Calu3 (cell line): ENCODE measurements at regions not wholly inside any gene's neighbourhood (a gene's known extent, or its start where the extent isn't known, plus 50 kb on each side); places are given as distances from the start of the nearest gene placed in this dataset.

Source experiments
- BruUV-seq: library from RNA; stranded (reverse); fragments of 400-500 nt; replicated peaks from 2 replicates; lab custom pipeline; 2021; lab: Mats Ljungman, UMichigan
- CTCF ChIA-PET: fragments of 300-600 bp; sonication (Branson Sonifier 250); formaldehyde crosslinking; loops from one replicate; lab custom pipeline; 2022; ENCODE audit warnings: antibody characterized with exemption; lab: Charles Lee
- DNase-seq: peaks from one replicate; pipeline ENCODE4 v3.0.0; 2022
- H3K27ac Mint-ChIP-seq: one replicate; pipeline ENCODE4 v1.8.0; 2022; ENCODE audit warnings: mixed read lengths; ENCODE audit not compliant: unreplicated experiment
- H3K27me3 Mint-ChIP-seq: one replicate; pipeline ENCODE4 v1.8.0; 2022; ENCODE audit warnings: mixed read lengths; ENCODE audit not compliant: unreplicated experiment
- H3K36me3 Mint-ChIP-seq: one replicate; pipeline ENCODE4 v1.8.0; 2022; ENCODE audit warnings: mild to moderate bottlenecking, moderate library complexity, mixed read lengths; ENCODE audit not compliant: insufficient read depth, unreplicated experiment
- H3K4me1 Mint-ChIP-seq: one replicate; pipeline ENCODE4 v1.8.0; 2022; ENCODE audit warnings: mild to moderate bottlenecking, low read depth, mixed read lengths; ENCODE audit not compliant: unreplicated experiment
- H3K4me3 Mint-ChIP-seq: one replicate; pipeline ENCODE4 v1.8.0; 2022; ENCODE audit warnings: mild to moderate bottlenecking, low read depth, moderate library complexity, mixed read lengths; ENCODE audit not compliant: unreplicated experiment
- H3K9me3 Mint-ChIP-seq: one replicate; pipeline ENCODE4 v1.8.0; 2022; ENCODE audit warnings: low read depth, mixed read lengths; ENCODE audit not compliant: unreplicated experiment
- CTCF ChIP-seq: fragments of 200-600 bp; IDR thresholded peaks from one replicate; pipeline ENCODE4 v1.8.0; 2022; ENCODE audit warnings: antibody characterized with exemption; ENCODE audit not compliant: unreplicated experiment
- intact Hi-C: fragments of 100-400 bp; cut with micrococcal nuclease; formaldehyde crosslinking; loops from one replicate; pipeline ENCODE4 v1.10.0; 2022; ENCODE audit not compliant: unreplicated experiment

DNA sequence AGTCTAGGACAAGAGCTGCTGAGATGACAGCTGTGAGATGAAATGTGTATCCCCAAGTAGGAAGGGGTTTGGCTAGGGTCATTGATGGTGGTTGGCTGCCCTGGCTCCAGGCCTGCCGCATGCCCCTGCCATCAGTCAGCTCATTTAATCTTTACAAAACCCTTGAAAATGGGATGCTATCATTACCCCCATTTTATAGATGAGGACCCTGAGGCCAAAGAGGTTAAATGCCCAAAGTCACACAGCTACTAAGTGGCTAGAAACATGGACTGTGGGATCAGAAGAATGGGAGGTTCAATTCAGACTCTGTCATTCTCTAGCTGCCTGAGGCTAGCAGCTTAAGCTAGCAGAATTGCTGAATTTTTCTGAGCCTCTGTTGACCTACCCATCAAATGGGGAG is 198.8 kb downstream of the MAF start:
- CTCF ChIA-PET = no interaction called here
- H3K4me3 Mint-ChIP-seq = no peak overlapping the region

GRCh38 chr16:79401157-79401556 is 199.4 kb downstream of the MAF start:
- CTCF ChIA-PET = no interaction called here
- Mint-ChIP-seq H3K4me3 (no peak overlapping the region), H3K36me3 (no peaks in the 10 kb centered on the region), H3K27me3 (peaks cover under 1% of the 10 kb centered on the region), H3K4me1 (no peaks in the 10 kb centered on the region), H3K27ac (no peak overlapping the region), H3K9me3 (peaks cover 6% of the 10 kb centered on the region)
- intact Hi-C loops = no loop called here
- DNase-seq = no peak
- no TSS peak for BruUV-seq
- TF ChIP-seq CTCF = no peak

More for the DNA sequence above, 198.8 kb downstream of the MAF start:
- TF ChIP-seq CTCF = no peak
- Mint-ChIP-seq H3K9me3 (peaks cover 6% of the 10 kb centered on the region), H3K27ac (no peak overlapping the region), H3K4me1 (no peaks in the 10 kb centered on the region), H3K36me3 (no peaks in the 10 kb centered on the region), H3K27me3 (no peaks in the 10 kb centered on the region)
- BruUV-seq = no TSS peak
- DNase-seq = no peak
- intact Hi-C loops = no loop called here

- BruUV-seq = no TSS peak
- H3K27ac Mint-ChIP-seq = no peak overlapping the region
- no peak for TF ChIP-seq CTCF
Observed at GRCh38 chr16:79400462-79401149, 199.9 kb downstream of the MAF start.

GRCh38 chr16:79395591-79395990 is 204.9 kb downstream of the MAF start:
- Mint-ChIP-seq H3K9me3 (peaks cover 2% of the 10 kb centered on the region), H3K4me1 (no peaks in the 10 kb centered on the region), H3K36me3 (no peaks in the 10 kb centered on the region), H3K27me3 (peaks cover 50% of the 10 kb centered on the region), H3K4me3 (no peak overlapping the region), H3K27ac (no peak overlapping the region)
- no TSS peak for BruUV-seq
- CTCF ChIA-PET = interaction anchor here (0.6 kb wide), 1 partner anchor 338 kb away, joined by 3 read pairs; no protein-coding TSS in a partner anchor
- DNase-seq = no peak
- no peak for TF ChIP-seq CTCF
- intact Hi-C loops = no loop called here

More at GRCh38 chr16:79400462-79401149, 199.9 kb downstream of the MAF start:
- H3K27me3 Mint-ChIP-seq = peaks cover 6% of the 10 kb centered on the region
- no peak overlapping the region for H3K4me3 Mint-ChIP-seq
- H3K4me1 Mint-ChIP-seq = no peaks in the 10 kb centered on the region
- DNase-seq = no peak
- intact Hi-C loops = no loop called here
- peaks cover 7% of the 10 kb centered on the region for H3K9me3 Mint-ChIP-seq
- CTCF ChIA-PET = no interaction called here
- no peaks in the 10 kb centered on the region for H3K36me3 Mint-ChIP-seq
